ENCODE measurements at regions not wholly inside any gene's neighbourhood (a gene's known extent, or its start where the extent isn't known, plus 50 kb on each side); places are given as distances from the start of the nearest gene placed in this dataset.

DNA sequence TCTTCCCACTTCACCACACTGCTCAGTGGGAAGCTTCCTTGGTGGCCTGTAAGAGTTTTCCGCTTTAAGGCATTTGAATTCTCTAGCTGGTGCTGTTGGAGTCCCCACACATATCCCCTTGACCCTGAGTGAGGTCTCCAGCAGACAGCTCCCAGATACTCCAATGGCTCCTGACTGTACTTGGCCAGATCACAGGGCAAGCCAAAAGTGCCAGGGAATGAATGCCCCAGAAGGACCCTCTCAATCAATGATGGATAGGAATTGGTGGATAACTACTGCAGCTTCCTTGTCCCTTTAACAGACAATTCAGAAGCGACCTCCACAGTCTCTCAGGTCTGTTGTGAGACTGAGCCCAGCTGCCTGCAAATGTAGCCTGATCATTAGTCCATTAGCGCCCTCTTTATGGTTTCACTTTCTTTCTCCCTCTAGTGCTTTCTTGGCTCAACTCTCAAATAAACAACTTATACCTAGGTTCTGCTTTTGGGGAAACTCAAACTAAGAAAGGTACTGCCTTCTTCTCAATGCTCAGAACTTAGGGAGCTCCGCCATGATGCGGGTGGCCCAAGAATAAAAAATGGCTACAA is 283.0 kb downstream of the TCF7L2 start:
- TF ChIP-seq, protein P1, sequence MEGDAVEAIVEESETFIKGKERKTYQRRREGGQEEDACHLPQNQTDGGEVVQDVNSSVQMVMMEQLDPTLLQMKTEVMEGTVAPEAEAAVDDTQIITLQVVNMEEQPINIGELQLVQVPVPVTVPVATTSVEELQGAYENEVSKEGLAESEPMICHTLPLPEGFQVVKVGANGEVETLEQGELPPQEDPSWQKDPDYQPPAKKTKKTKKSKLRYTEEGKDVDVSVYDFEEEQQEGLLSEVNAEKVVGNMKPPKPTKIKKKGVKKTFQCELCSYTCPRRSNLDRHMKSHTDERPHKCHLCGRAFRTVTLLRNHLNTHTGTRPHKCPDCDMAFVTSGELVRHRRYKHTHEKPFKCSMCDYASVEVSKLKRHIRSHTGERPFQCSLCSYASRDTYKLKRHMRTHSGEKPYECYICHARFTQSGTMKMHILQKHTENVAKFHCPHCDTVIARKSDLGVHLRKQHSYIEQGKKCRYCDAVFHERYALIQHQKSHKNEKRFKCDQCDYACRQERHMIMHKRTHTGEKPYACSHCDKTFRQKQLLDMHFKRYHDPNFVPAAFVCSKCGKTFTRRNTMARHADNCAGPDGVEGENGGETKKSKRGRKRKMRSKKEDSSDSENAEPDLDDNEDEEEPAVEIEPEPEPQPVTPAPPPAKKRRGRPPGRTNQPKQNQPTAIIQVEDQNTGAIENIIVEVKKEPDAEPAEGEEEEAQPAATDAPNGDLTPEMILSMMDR (IDR thresholded peaks at IDR 0.05): no peak
- TF ChIP-seq POLR2AphosphoS5 (IDR thresholded peaks at IDR 0.05; ENCODE audit: low read depth, low read length) (no peak), SIN3A (IDR thresholded peaks at IDR 0.05; ENCODE audit: borderline replicate concordance, insufficient read depth, low read depth, low read length) (no peak), TCF7L2 (IDR thresholded peaks at IDR 0.05; ENCODE audit: low read depth, low read length) (no peak)
- TF ChIP-seq, protein P2, sequence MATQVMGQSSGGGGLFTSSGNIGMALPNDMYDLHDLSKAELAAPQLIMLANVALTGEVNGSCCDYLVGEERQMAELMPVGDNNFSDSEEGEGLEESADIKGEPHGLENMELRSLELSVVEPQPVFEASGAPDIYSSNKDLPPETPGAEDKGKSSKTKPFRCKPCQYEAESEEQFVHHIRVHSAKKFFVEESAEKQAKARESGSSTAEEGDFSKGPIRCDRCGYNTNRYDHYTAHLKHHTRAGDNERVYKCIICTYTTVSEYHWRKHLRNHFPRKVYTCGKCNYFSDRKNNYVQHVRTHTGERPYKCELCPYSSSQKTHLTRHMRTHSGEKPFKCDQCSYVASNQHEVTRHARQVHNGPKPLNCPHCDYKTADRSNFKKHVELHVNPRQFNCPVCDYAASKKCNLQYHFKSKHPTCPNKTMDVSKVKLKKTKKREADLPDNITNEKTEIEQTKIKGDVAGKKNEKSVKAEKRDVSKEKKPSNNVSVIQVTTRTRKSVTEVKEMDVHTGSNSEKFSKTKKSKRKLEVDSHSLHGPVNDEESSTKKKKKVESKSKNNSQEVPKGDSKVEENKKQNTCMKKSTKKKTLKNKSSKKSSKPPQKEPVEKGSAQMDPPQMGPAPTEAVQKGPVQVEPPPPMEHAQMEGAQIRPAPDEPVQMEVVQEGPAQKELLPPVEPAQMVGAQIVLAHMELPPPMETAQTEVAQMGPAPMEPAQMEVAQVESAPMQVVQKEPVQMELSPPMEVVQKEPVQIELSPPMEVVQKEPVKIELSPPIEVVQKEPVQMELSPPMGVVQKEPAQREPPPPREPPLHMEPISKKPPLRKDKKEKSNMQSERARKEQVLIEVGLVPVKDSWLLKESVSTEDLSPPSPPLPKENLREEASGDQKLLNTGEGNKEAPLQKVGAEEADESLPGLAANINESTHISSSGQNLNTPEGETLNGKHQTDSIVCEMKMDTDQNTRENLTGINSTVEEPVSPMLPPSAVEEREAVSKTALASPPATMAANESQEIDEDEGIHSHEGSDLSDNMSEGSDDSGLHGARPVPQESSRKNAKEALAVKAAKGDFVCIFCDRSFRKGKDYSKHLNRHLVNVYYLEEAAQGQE (IDR thresholded peaks at IDR 0.05; ENCODE audit: insufficient read depth in 1 of 2, low read depth in 2 of 2, low read length in 1 of 2): no peak
